Endothelial cell of umbilical vein (primary cell): ENCODE measurements at regions not wholly inside any gene's neighbourhood (a gene's known extent, or its start where the extent isn't known, plus 50 kb on each side); places are given as distances from the start of the nearest gene placed in this dataset.

Experiments
- CTCF ChIP-seq, 2 donors: IDR thresholded peaks; 1 replicate in 1 of 2; 2 replicates in 1 of 2; pipeline ENCODE4 v1.5.1; 2011; ENCODE audit warnings: low read length in 2 of 2, mild to moderate bottlenecking in 2 of 2, moderate library complexity in 2 of 2, control low read depth in 1 of 2, inconsistent platforms in 1 of 2, low read depth in 1 of 2; ENCODE audit not compliant: insufficient read depth in 1 of 2; ENCODE audit errors: extremely low read depth in 1 of 2
- EZH2 ChIP-seq: IDR thresholded peaks from 2 replicates; pipeline ENCODE4 v1.6.1; 2012; ENCODE audit warnings: borderline replicate concordance, low read depth, mild to moderate bottlenecking, moderate library complexity, low read length, inconsistent platforms; ENCODE audit not compliant: severe bottlenecking
- FOS ChIP-seq: IDR thresholded peaks from 2 replicates; pipeline ENCODE4 v1.6.1; 2011; ENCODE audit warnings: mild to moderate bottlenecking, low read length, moderate library complexity, borderline replicate concordance; ENCODE audit not compliant: insufficient read depth
- POLR2A ChIP-seq: IDR thresholded peaks from 2 replicates; pipeline ENCODE4 v1.6.1; 2012; ENCODE audit warnings: low read depth, mild to moderate bottlenecking, control low read depth, low read length
- POLR2AphosphoS5 ChIP-seq: IDR thresholded peaks from 2 replicates; pipeline ENCODE4 v1.6.1; 2012; ENCODE audit warnings: low read depth, mild to moderate bottlenecking, control low read depth, low read length, moderate library complexity; ENCODE audit not compliant: insufficient read depth

GRCh38 chr4:14520171-14520570 is 482.1 kb upstream of the CPEB2 start:
- TF ChIP-seq CTCF (IDR thresholded peaks at IDR 0.05; ENCODE audit: extremely low read depth in 1 of 2, insufficient read depth in 1 of 2, low read depth in 1 of 2, low read length in 2 of 2) (no peak), POLR2AphosphoS5 (no peak), POLR2A (no peak), EZH2 (no peak), FOS (no peak)
